ENCODE measurements at regions not wholly inside any gene's neighbourhood (a gene's known extent, or its start where the extent isn't known, plus 50 kb on each side); places are given as distances from the start of the nearest gene placed in this dataset.

- TF ChIP-seq, protein P1, sequence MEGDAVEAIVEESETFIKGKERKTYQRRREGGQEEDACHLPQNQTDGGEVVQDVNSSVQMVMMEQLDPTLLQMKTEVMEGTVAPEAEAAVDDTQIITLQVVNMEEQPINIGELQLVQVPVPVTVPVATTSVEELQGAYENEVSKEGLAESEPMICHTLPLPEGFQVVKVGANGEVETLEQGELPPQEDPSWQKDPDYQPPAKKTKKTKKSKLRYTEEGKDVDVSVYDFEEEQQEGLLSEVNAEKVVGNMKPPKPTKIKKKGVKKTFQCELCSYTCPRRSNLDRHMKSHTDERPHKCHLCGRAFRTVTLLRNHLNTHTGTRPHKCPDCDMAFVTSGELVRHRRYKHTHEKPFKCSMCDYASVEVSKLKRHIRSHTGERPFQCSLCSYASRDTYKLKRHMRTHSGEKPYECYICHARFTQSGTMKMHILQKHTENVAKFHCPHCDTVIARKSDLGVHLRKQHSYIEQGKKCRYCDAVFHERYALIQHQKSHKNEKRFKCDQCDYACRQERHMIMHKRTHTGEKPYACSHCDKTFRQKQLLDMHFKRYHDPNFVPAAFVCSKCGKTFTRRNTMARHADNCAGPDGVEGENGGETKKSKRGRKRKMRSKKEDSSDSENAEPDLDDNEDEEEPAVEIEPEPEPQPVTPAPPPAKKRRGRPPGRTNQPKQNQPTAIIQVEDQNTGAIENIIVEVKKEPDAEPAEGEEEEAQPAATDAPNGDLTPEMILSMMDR (conservative IDR thresholded peaks at IDR 0.05; ENCODE audit: low read length) = no peak
- TF ChIP-seq EZH2phosphoT487 (IDR thresholded peaks at IDR 0.05; ENCODE audit: borderline replicate concordance) = no peak
These were observed 395.7 kb upstream of the ASIC2 start for GRCh38 chr17:33688771-33689170.

Data from Loucy (cell line).